PC-9 (cell line): ENCODE measurements at regions not wholly inside any gene's neighbourhood (a gene's known extent, or its start where the extent isn't known, plus 50 kb on each side); places are given as distances from the start of the nearest gene placed in this dataset.
A peak's percentile ranks its signal among the peaks of the same experiment; 100 is the strongest.
"Not testable (repeated sequence)": the region's sequence is repeated elsewhere in the genome, so short reads cannot be mapped to it uniquely, and the experiment has no call there.

ENCODE experiments used
- BruUV-seq: library from RNA; stranded (reverse); fragments of 400-500 nt; replicated peaks from 2 replicates; lab custom pipeline; 2021; lab: Mats Ljungman, UMichigan
- CTCF ChIA-PET: fragments of 300-600 bp; sonication (Branson Sonifier 250); formaldehyde crosslinking; loops from one replicate; lab custom pipeline; 2022; ENCODE audit warnings: antibody characterized with exemption; lab: Charles Lee
- POLR2A ChIA-PET: fragments of 300-600 bp; sonication (Branson Sonifier 250); formaldehyde crosslinking; loops from one replicate; lab custom pipeline; 2022; ENCODE audit warnings: antibody characterized with exemption; ENCODE audit not compliant: unreplicated experiment; lab: Charles Lee
- DNase-seq, 2 experiments: peaks; one replicate each; pipeline versions ENCODE4 v3.0.0 to v3.0.0-alpha.2; 2015 to 2022; ENCODE audit warnings: mixed read lengths in 1 of 2
- H2AFZ ChIP-seq: fragments of 200-600 bp; sonication (generic); 2 replicates; pipeline ENCODE4 v1.8.1; 2017; ENCODE audit warnings: antibody characterized with exemption
- H3F3A ChIP-seq: fragments of 200-600 bp; sonication (generic); 2 replicates; pipeline ENCODE4 v1.8.1; 2017; ENCODE audit warnings: antibody characterized with exemption, mild to moderate bottlenecking, low read depth; ENCODE audit not compliant: insufficient read depth
- H3K27ac ChIP-seq: fragments of 200-600 bp; sonication (generic); 2 replicates; pipeline ENCODE4 v1.6.1; 2016; ENCODE audit warnings: mixed run types
- H3K27me3 ChIP-seq: fragments of 200-600 bp; sonication (generic); 2 replicates; pipeline ENCODE4 v1.6.1; 2016; ENCODE audit warnings: low read depth, mixed run types; ENCODE audit not compliant: insufficient read depth
- H3K36me3 ChIP-seq: fragments of 200-600 bp; sonication (generic); 2 replicates; pipeline ENCODE4 v1.6.1; 2016; ENCODE audit warnings: low read depth, mixed run types
- H3K4me1 ChIP-seq: fragments of 200-600 bp; sonication (generic); replicated peaks from 2 replicates; pipeline ENCODE4 v1.6.1; 2016; ENCODE audit warnings: mixed run types; ENCODE audit not compliant: insufficient read depth
- H3K4me2 ChIP-seq: fragments of 200-600 bp; sonication (generic); 2 replicates; pipeline ENCODE4 v1.6.1; 2017; ENCODE audit warnings: mixed run types
- H3K4me3 ChIP-seq: fragments of 200-600 bp; sonication (generic); 2 replicates; pipeline ENCODE4 v1.6.1; 2016; ENCODE audit warnings: mixed run types
- H3K79me2 ChIP-seq: fragments of 200-600 bp; sonication (generic); 2 replicates; pipeline ENCODE4 v1.6.1; 2017; ENCODE audit warnings: low read depth, mixed run types
- H3K9me2 ChIP-seq: fragments of 200-600 bp; sonication (generic); 2 replicates; pipeline ENCODE4 v1.8.1; 2017; ENCODE audit warnings: mild to moderate bottlenecking; ENCODE audit not compliant: insufficient read depth
- H3K9me3 ChIP-seq: fragments of 200-600 bp; sonication (generic); 2 replicates; pipeline ENCODE4 v1.8.1; 2016; ENCODE audit warnings: low read depth; ENCODE audit not compliant: insufficient read depth
- H4K20me1 ChIP-seq: fragments of 200-600 bp; sonication (generic); 2 replicates; pipeline ENCODE4 v1.8.1; 2017; ENCODE audit not compliant: insufficient read depth
- CTCF ChIP-seq: fragments of 200-600 bp; sonication (generic); conservative IDR thresholded peaks from 2 replicates; pipeline ENCODE4 v1.6.1; 2017; ENCODE audit warnings: mixed run types, antibody characterized with exemption, mild to moderate bottlenecking, moderate library complexity
- EZH2 ChIP-seq: fragments of 200-600 bp; sonication (generic); IDR thresholded peaks from 2 replicates; pipeline ENCODE4 v1.8.0; 2017; ENCODE audit warnings: antibody characterized with exemption, low read depth
- intact Hi-C: fragments of 100-400 bp; cut with micrococcal nuclease; formaldehyde crosslinking; loops from one replicate; pipeline ENCODE4 v1.10.0; 2022; ENCODE audit not compliant: unreplicated experiment

- BruUV-seq, result no TSS peak
- Histone ChIP-seq H3K4me1 (peaks cover 13% of the 10 kb centered on the region), H4K20me1 (no peaks in the 10 kb centered on the region), H3K36me3 (no peaks in the 10 kb centered on the region), H3K9me2 (no peaks in the 10 kb centered on the region), H3K9me3 (peaks cover 29% of the 10 kb centered on the region), H3F3A (no peaks in the 10 kb centered on the region), H3K27me3 (no peaks in the 10 kb centered on the region), H3K79me2 (no peaks in the 10 kb centered on the region), H3K4me2 (no peak overlapping the region), H3K4me3 (no peak overlapping the region), H3K27ac (no peak overlapping the region), H2AFZ (peak overlapping the region; percentile 12; the same call in 1 of the 2 replicates)
- CTCF ChIA-PET, result no interaction called here
- no peak for DNase-seq
- intact Hi-C loops, result no loop called here
- TF ChIP-seq CTCF (no peak), EZH2 (no peak)
- POLR2A ChIA-PET, result interaction anchor here (0.6 kb wide), 2 partner anchors 172 to 249 kb away, joined by 3 to 6 read pairs; no protein-coding TSS in a partner anchor
Measured at GRCh38 chr5:40428815-40429214, 250.9 kb upstream of the PTGER4 start.

GRCh38 chr5:40428126-40428525 is 251.6 kb upstream of the PTGER4 start:
- ChIA-PET CTCF (no interaction called here), POLR2A (interaction anchor here (0.6 kb wide), 1 partner anchor 249 kb away, joined by 3 read pairs; no protein-coding TSS in a partner anchor)
- H3K4me3 ChIP-seq, result no peak overlapping the region
- no peaks in the 10 kb centered on the region for H4K20me1 ChIP-seq
- no TSS peak for BruUV-seq
- H2AFZ ChIP-seq, result no peak overlapping the region
- peaks cover 13% of the 10 kb centered on the region for H3K4me1 ChIP-seq
- DNase-seq, result no peak
- H3K79me2 ChIP-seq, result no peaks in the 10 kb centered on the region
- no peaks in the 10 kb centered on the region for H3K27me3 ChIP-seq
- H3K9me2 ChIP-seq, result no peaks in the 10 kb centered on the region
- H3K27ac ChIP-seq, result no peak overlapping the region
- intact Hi-C loops, result no loop called here
- TF ChIP-seq CTCF (no peak), EZH2 (no peak)
- peaks cover 36% of the 10 kb centered on the region for H3K9me3 ChIP-seq
- H3F3A ChIP-seq, result no peaks in the 10 kb centered on the region
- no peak overlapping the region for H3K4me2 ChIP-seq
- no peaks in the 10 kb centered on the region for H3K36me3 ChIP-seq

- H3K9me2 ChIP-seq, BruUV-seq, DNase-seq, H3K4me1 ChIP-seq, POLR2A ChIA-PET, H3K4me2 ChIP-seq, CTCF ChIA-PET, H3K79me2 ChIP-seq, H3K27ac ChIP-seq, intact Hi-C loops, H3K27me3 ChIP-seq, H3F3A ChIP-seq, H3K9me3 ChIP-seq, H3K36me3 ChIP-seq, H4K20me1 ChIP-seq, H3K4me3 ChIP-seq, H2AFZ ChIP-seq: not testable (repeated sequence)
Measured at GRCh38 chr5:40417046-40417810, 262.5 kb upstream of the PTGER4 start.
